ENCODE measurements at regions not wholly inside any gene's neighbourhood (a gene's known extent, or its start where the extent isn't known, plus 50 kb on each side); places are given as distances from the start of the nearest gene placed in this dataset.
"Not testable (repeated sequence)": the region's sequence is repeated elsewhere in the genome, so short reads cannot be mapped to it uniquely, and the experiment has no call there.

- DNase-seq (ENCODE audit: low spot score) = not testable (repeated sequence)
Measured at GRCh38 chr4:131683314-131683713, 1465.8 kb upstream of the PCDH10 start.

- DNase-seq (ENCODE audit: low spot score) = no peak
Measured at GRCh38 chr4:131721883-131722282, 1427.2 kb upstream of the PCDH10 start.

GRCh38 chr4:131723069-131723468 is 1426.0 kb upstream of the PCDH10 start:
- DNase-seq (ENCODE audit: low spot score) = not testable (repeated sequence)

- not testable (repeated sequence) for DNase-seq (ENCODE audit: low spot score)
Measured at GRCh38 chr4:131724847-131725246, 1424.2 kb upstream of the PCDH10 start.

GRCh38 chr4:131725521-131725920 is 1423.6 kb upstream of the PCDH10 start:
- DNase-seq (ENCODE audit: low spot score) = not testable (repeated sequence)

GRCh38 chr4:131726940-131727339 is 1422.2 kb upstream of the PCDH10 start:
- not testable (repeated sequence) for DNase-seq (ENCODE audit: low spot score)

- DNase-seq (ENCODE audit: low spot score) = not testable (repeated sequence)
Measured at GRCh38 chr4:131727418-131727817, 1421.7 kb upstream of the PCDH10 start.

- not testable (repeated sequence) for DNase-seq (ENCODE audit: low spot score)
Measured at GRCh38 chr4:131729205-131729604, 1419.9 kb upstream of the PCDH10 start.

GRCh38 chr4:131729716-131730398 is 1419.2 kb upstream of the PCDH10 start:
- not testable (repeated sequence) for DNase-seq (ENCODE audit: low spot score)

- DNase-seq (ENCODE audit: low spot score) = not testable (repeated sequence)
Measured at GRCh38 chr4:131730574-131730973, 1418.5 kb upstream of the PCDH10 start.

GRCh38 chr4:131732034-131732630 is 1417.0 kb upstream of the PCDH10 start:
- not testable (repeated sequence) for DNase-seq (ENCODE audit: low spot score)

GRCh38 chr4:131734321-131734720 is 1414.8 kb upstream of the PCDH10 start:
- DNase-seq (ENCODE audit: low spot score) = not testable (repeated sequence)

- not testable (repeated sequence) for DNase-seq (ENCODE audit: low spot score)
Measured at GRCh38 chr4:131734851-131735385, 1414.2 kb upstream of the PCDH10 start.

- not testable (repeated sequence) for DNase-seq (ENCODE audit: low spot score)
Measured at GRCh38 chr4:131738991-131739390, 1410.1 kb upstream of the PCDH10 start.

GRCh38 chr4:131741836-131742235 is 1407.3 kb upstream of the PCDH10 start:
- not testable (repeated sequence) for DNase-seq (ENCODE audit: low spot score)

- not testable (repeated sequence) for DNase-seq (ENCODE audit: low spot score)
Measured at GRCh38 chr4:131742536-131743205, 1406.4 kb upstream of the PCDH10 start.

- DNase-seq (ENCODE audit: low spot score) = not testable (repeated sequence)
Measured at GRCh38 chr4:131743348-131743747, 1405.7 kb upstream of the PCDH10 start.

GRCh38 chr4:131747203-131747602 is 1401.9 kb upstream of the PCDH10 start:
- DNase-seq (ENCODE audit: low spot score) = not testable (repeated sequence)

- not testable (repeated sequence) for DNase-seq (ENCODE audit: low spot score)
Measured at GRCh38 chr4:131749224-131749623, 1399.9 kb upstream of the PCDH10 start.

GRCh38 chr4:131750006-131750405 is 1399.1 kb upstream of the PCDH10 start:
- not testable (repeated sequence) for DNase-seq (ENCODE audit: low spot score)

- DNase-seq (ENCODE audit: low spot score) = not testable (repeated sequence)
Measured at GRCh38 chr4:131750469-131750868, 1398.6 kb upstream of the PCDH10 start.

- DNase-seq (ENCODE audit: low spot score) = not testable (repeated sequence)
Measured at GRCh38 chr4:131762234-131762633, 1386.9 kb upstream of the PCDH10 start.

- DNase-seq (ENCODE audit: low spot score) = no peak
Measured at GRCh38 chr4:131764730-131765129, 1384.4 kb upstream of the PCDH10 start.

Data from HuH-7 (cell line).